GM23338 (cell line): ENCODE measurements at regions not wholly inside any gene's neighbourhood (a gene's known extent, or its start where the extent isn't known, plus 50 kb on each side); places are given as distances from the start of the nearest gene placed in this dataset.

ENCODE experiments used
- ATAC-seq: fragments of 200-7000 bp; cut with Tn5 transposase; 3 replicates; pipeline ENCODE4 v1.9.1; 2020
- DNase-seq: peaks from one replicate; pipeline ENCODE4 v3.0.0-alpha.2; 2015; ENCODE audit warnings: low spot score
- H2AFZ ChIP-seq: fragments of 200-600 bp; sonication (generic); 2 replicates; pipeline ENCODE4 v1.8.0; 2016; ENCODE audit warnings: antibody characterized with exemption, mild to moderate bottlenecking, moderate library complexity
- H3F3A ChIP-seq: fragments of 200-600 bp; sonication (generic); replicated peaks from 2 replicates; pipeline ENCODE4 v1.8.0; 2017; ENCODE audit warnings: antibody characterized with exemption, mixed run types, low read depth
- H3K27ac ChIP-seq: fragments of 200-600 bp; sonication (generic); 2 replicates; pipeline ENCODE4 v1.6.1; 2016; ENCODE audit warnings: low read depth
- H3K27me3 ChIP-seq: fragments of 200-600 bp; sonication (generic); 2 replicates; pipeline ENCODE4 v1.8.0; 2016; ENCODE audit warnings: mild to moderate bottlenecking, mixed run types, moderate library complexity; ENCODE audit not compliant: insufficient read depth
- H3K36me3 ChIP-seq: fragments of 200-600 bp; sonication (generic); 2 replicates; pipeline ENCODE4 v1.8.0; 2016; ENCODE audit warnings: mild to moderate bottlenecking; ENCODE audit not compliant: insufficient read depth
- H3K4me1 ChIP-seq: fragments of 200-600 bp; sonication (generic); 2 replicates; pipeline ENCODE4 v1.8.0; 2016; ENCODE audit warnings: mild to moderate bottlenecking, moderate library complexity; ENCODE audit not compliant: insufficient read depth
- H3K4me2 ChIP-seq: fragments of 200-600 bp; sonication (generic); 2 replicates; pipeline ENCODE4 v1.7.1; 2017; ENCODE audit warnings: mixed run types
- H3K4me3 ChIP-seq: fragments of 200-600 bp; sonication (generic); 2 replicates; pipeline ENCODE4 v1.6.1; 2016; ENCODE audit warnings: mixed run types
- H3K79me2 ChIP-seq: fragments of 200-600 bp; sonication (generic); replicated peaks from 2 replicates; pipeline ENCODE4 v1.8.0; 2017; ENCODE audit warnings: mild to moderate bottlenecking; ENCODE audit not compliant: insufficient read depth
- H3K9me2 ChIP-seq: fragments of 200-600 bp; sonication (generic); 2 replicates; pipeline ENCODE4 v1.8.0; 2017; ENCODE audit not compliant: insufficient read depth
- H4K20me1 ChIP-seq: fragments of 200-600 bp; sonication (generic); replicated peaks from 2 replicates; pipeline ENCODE4 v1.8.0; 2017; ENCODE audit warnings: mild to moderate bottlenecking; ENCODE audit not compliant: insufficient read depth
- H3K27ac Mint-ChIP-seq: 2 replicates; pipeline ENCODE4 v1.8.0; 2020; ENCODE audit warnings: inconsistent platforms, mild to moderate bottlenecking, moderate library complexity, mixed read lengths
- H3K27me3 Mint-ChIP-seq: 3 replicates; pipeline ENCODE4 v1.8.0; 2022; ENCODE audit warnings: low read depth, mild to moderate bottlenecking, moderate library complexity, mixed read lengths, inconsistent platforms; ENCODE audit not compliant: insufficient read depth, poor library complexity
- H3K36me3 Mint-ChIP-seq: 3 replicates; pipeline ENCODE4 v1.8.0; 2021; ENCODE audit warnings: low read depth, mild to moderate bottlenecking, inconsistent platforms, moderate library complexity, mixed read lengths
- H3K4me1 Mint-ChIP-seq: 3 replicates; pipeline ENCODE4 v1.8.0; 2020; ENCODE audit warnings: mild to moderate bottlenecking, inconsistent platforms, mixed read lengths
- H3K4me3 Mint-ChIP-seq: 3 replicates; pipeline ENCODE4 v1.8.0; 2021; ENCODE audit warnings: moderate library complexity, mild to moderate bottlenecking, inconsistent platforms, mixed read lengths
- H3K9me3 Mint-ChIP-seq: 3 replicates; pipeline ENCODE4 v1.8.0; 2020; ENCODE audit warnings: moderate library complexity, mild to moderate bottlenecking, inconsistent platforms, mixed read lengths
- CREB1 ChIP-seq: fragments of 250-450 bp; sonication (Bioruptor Pico); IDR thresholded peaks from 2 replicates; pipeline ENCODE4 v1.5.0; 2020; ENCODE audit warnings: low read depth, mild to moderate bottlenecking, moderate library complexity
- NANOG ChIP-seq: IDR thresholded peaks from 2 replicates; pipeline ENCODE4 v1.6.1; 2016; ENCODE audit warnings: antibody characterized with exemption, borderline replicate concordance
- ZNF114 ChIP-seq: fragments of 250-450 bp; sonication (Bioruptor Pico); IDR thresholded peaks from 2 replicates; pipeline ENCODE4 v1.5.0; 2020; ENCODE audit warnings: mild to moderate bottlenecking, moderate library complexity
- TF ChIP-seq, protein P1 (sequence below): fragments of 250-450 bp; sonication (Bioruptor Pico); IDR thresholded peaks from 2 replicates; pipeline ENCODE4 v1.5.0; 2020; ENCODE audit warnings: mild to moderate bottlenecking, moderate library complexity
- TF ChIP-seq, protein P2 (sequence below): IDR thresholded peaks from one replicate; pipeline ENCODE4 v1.6.1; 2018; ENCODE audit warnings: antibody characterized with exemption; ENCODE audit not compliant: unreplicated experiment

DNA sequence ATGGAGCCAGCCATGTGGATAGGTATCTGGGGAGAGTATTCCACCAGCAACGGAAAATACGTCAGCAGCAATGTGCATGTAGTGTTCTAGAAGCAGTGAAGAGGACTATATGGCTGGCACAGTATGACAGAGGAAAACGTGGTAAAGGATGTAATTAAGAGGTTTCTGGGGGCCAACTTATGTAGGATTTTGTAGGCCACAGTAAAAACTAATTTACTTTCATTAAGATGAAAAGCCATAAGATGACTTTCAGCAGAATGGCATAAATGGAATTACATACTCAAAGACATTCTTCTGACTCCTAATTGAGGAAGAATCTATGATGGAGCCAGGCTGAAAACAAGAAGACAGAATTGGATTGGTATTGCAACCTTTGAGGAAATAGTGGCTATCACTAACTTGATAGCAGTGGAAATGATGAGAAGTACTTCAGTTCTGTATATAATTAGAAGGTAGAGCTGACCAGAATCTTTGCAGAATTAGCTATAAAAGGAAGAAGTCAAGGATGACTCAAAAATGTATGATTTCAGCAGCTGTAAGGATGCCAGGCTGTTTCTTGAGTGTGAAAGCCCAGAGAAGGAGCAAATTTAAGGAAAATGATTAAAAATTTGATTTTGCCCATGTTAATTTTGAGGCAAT lies 156.7 kb downstream of the MBL2 start:
- Histone ChIP-seq H3K27ac (no peak overlapping the region), H2AFZ (no peak overlapping the region), H3K79me2 (no peaks in the 10 kb centered on the region), H3F3A (no peaks in the 10 kb centered on the region), H3K4me2 (no peak overlapping the region), H3K36me3 (no peaks in the 10 kb centered on the region), H4K20me1 (no peaks in the 10 kb centered on the region), H3K9me2 (no peaks in the 10 kb centered on the region), H3K4me3 (no peak overlapping the region), H3K4me1 (no peaks in the 10 kb centered on the region), H3K27me3 (no peaks in the 10 kb centered on the region)
- ATAC-seq (no peak), DNase-seq (no peak)
- Mint-ChIP-seq H3K9me3 (no peaks in the 10 kb centered on the region), H3K4me3 (no peak overlapping the region), H3K27me3 (peaks cover 3% of the 10 kb centered on the region), H3K36me3 (no peaks in the 10 kb centered on the region), H3K27ac (no peak overlapping the region), H3K4me1 (no peaks in the 10 kb centered on the region)
- TF ChIP-seq CREB1 (CRISPR knock-in tag): no peak
- TF ChIP-seq, protein P1, sequence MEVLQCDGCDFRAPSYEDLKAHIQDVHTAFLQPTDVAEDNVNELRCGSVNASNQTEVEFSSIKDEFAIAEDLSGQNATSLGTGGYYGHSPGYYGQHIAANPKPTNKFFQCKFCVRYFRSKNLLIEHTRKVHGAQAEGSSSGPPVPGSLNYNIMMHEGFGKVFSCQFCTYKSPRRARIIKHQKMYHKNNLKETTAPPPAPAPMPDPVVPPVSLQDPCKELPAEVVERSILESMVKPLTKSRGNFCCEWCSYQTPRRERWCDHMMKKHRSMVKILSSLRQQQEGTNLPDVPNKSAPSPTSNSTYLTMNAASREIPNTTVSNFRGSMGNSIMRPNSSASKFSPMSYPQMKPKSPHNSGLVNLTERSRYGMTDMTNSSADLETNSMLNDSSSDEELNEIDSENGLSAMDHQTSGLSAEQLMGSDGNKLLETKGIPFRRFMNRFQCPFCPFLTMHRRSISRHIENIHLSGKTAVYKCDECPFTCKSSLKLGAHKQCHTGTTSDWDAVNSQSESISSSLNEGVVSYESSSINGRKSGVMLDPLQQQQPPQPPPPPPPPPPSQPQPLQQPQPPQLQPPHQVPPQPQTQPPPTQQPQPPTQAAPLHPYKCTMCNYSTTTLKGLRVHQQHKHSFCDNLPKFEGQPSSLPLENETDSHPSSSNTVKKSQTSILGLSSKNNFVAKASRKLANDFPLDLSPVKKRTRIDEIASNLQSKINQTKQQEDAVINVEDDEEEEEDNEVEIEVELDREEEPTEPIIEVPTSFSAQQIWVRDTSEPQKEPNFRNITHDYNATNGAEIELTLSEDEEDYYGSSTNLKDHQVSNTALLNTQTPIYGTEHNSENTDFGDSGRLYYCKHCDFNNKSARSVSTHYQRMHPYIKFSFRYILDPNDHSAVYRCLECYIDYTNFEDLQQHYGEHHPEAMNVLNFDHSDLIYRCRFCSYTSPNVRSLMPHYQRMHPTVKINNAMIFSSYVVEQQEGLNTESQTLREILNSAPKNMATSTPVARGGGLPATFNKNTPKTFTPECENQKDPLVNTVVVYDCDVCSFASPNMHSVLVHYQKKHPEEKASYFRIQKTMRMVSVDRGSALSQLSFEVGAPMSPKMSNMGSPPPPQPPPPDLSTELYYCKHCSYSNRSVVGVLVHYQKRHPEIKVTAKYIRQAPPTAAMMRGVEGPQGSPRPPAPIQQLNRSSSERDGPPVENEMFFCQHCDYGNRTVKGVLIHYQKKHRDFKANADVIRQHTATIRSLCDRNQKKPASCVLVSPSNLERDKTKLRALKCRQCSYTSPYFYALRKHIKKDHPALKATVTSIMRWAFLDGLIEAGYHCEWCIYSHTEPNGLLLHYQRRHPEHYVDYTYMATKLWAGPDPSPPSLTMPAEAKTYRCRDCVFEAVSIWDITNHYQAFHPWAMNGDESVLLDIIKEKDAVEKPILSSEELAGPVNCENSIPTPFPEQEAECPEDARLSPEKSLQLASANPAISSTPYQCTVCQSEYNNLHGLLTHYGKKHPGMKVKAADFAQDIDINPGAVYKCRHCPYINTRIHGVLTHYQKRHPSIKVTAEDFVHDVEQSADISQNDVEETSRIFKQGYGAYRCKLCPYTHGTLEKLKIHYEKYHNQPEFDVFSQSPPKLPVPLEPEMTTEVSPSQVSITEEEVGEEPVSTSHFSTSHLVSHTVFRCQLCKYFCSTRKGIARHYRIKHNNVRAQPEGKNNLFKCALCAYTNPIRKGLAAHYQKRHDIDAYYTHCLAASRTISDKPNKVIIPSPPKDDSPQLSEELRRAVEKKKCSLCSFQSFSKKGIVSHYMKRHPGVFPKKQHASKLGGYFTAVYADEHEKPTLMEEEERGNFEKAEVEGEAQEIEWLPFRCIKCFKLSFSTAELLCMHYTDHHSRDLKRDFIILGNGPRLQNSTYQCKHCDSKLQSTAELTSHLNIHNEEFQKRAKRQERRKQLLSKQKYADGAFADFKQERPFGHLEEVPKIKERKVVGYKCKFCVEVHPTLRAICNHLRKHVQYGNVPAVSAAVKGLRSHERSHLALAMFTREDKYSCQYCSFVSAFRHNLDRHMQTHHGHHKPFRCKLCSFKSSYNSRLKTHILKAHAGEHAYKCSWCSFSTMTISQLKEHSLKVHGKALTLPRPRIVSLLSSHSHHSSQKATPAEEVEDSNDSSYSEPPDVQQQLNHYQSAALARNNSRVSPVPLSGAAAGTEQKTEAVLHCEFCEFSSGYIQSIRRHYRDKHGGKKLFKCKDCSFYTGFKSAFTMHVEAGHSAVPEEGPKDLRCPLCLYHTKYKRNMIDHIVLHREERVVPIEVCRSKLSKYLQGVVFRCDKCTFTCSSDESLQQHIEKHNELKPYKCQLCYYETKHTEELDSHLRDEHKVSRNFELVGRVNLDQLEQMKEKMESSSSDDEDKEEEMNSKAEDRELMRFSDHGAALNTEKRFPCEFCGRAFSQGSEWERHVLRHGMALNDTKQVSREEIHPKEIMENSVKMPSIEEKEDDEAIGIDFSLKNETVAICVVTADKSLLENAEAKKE (CRISPR knock-in tag): no peak
- TF ChIP-seq NANOG: no peak
- no peak for TF ChIP-seq ZNF114 (CRISPR knock-in tag)
- TF ChIP-seq, protein P2, sequence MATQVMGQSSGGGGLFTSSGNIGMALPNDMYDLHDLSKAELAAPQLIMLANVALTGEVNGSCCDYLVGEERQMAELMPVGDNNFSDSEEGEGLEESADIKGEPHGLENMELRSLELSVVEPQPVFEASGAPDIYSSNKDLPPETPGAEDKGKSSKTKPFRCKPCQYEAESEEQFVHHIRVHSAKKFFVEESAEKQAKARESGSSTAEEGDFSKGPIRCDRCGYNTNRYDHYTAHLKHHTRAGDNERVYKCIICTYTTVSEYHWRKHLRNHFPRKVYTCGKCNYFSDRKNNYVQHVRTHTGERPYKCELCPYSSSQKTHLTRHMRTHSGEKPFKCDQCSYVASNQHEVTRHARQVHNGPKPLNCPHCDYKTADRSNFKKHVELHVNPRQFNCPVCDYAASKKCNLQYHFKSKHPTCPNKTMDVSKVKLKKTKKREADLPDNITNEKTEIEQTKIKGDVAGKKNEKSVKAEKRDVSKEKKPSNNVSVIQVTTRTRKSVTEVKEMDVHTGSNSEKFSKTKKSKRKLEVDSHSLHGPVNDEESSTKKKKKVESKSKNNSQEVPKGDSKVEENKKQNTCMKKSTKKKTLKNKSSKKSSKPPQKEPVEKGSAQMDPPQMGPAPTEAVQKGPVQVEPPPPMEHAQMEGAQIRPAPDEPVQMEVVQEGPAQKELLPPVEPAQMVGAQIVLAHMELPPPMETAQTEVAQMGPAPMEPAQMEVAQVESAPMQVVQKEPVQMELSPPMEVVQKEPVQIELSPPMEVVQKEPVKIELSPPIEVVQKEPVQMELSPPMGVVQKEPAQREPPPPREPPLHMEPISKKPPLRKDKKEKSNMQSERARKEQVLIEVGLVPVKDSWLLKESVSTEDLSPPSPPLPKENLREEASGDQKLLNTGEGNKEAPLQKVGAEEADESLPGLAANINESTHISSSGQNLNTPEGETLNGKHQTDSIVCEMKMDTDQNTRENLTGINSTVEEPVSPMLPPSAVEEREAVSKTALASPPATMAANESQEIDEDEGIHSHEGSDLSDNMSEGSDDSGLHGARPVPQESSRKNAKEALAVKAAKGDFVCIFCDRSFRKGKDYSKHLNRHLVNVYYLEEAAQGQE: no peak
